Panc1 (cell line): ENCODE measurements at regions not wholly inside any gene's neighbourhood (a gene's known extent, or its start where the extent isn't known, plus 50 kb on each side); places are given as distances from the start of the nearest gene placed in this dataset.

Source experiments
- ATAC-seq: fragments of 200-7000 bp; cut with Tn5 transposase; 2 replicates; pipeline ENCODE4 v1.9.1; 2020; ENCODE audit warnings: mild to moderate bottlenecking, moderate library complexity
- BruUV-seq: library from RNA; stranded (reverse); fragments of 400-500 nt; replicated peaks from 2 replicates; lab custom pipeline; 2021; lab: Mats Ljungman, UMichigan
- CTCF ChIA-PET: fragments of 300-600 bp; sonication (Branson Sonifier 250); formaldehyde crosslinking; loops from one replicate; lab custom pipeline; 2022; ENCODE audit warnings: antibody characterized with exemption; lab: Charles Lee
- POLR2A ChIA-PET: fragments of 300-600 bp; sonication (Branson Sonifier 250); formaldehyde crosslinking; loops from one replicate; lab custom pipeline; 2022; ENCODE audit warnings: antibody characterized with exemption; lab: Charles Lee
- DNase-seq: peaks from one replicate; pipeline ENCODE4 v3.0.0-alpha.2; 2010; ENCODE audit warnings: low read depth, low spot score
- H3K27ac ChIP-seq: 2 replicates; pipeline ENCODE4 v1.5.1; 2011; ENCODE audit warnings: mild to moderate bottlenecking, low read length, inconsistent platforms
- H3K27me3 ChIP-seq: fragments of 200-500 bp; sonication (Bioruptor generic); 2 replicates; pipeline ENCODE4 v1.6.0; 2014; ENCODE audit warnings: low read length, inconsistent platforms; ENCODE audit not compliant: control insufficient read depth, insufficient read depth
- H3K36me3 ChIP-seq: fragments of 200-500 bp; sonication (Bioruptor generic); 2 replicates; pipeline ENCODE4 v1.5.1; 2014; ENCODE audit warnings: inconsistent platforms, mild to moderate bottlenecking, low read length, moderate library complexity; ENCODE audit not compliant: control insufficient read depth, insufficient read depth
- H3K4me1 ChIP-seq: 2 replicates; pipeline ENCODE4 v1.5.1; 2011; ENCODE audit warnings: inconsistent platforms, mild to moderate bottlenecking, low read length, moderate library complexity; ENCODE audit not compliant: control insufficient read depth, insufficient read depth
- H3K4me3 ChIP-seq, 2 experiments: 2 replicates each; pipeline ENCODE4 v1.5.1; 2011 to 2012; ENCODE audit warnings: low read depth in 2 of 2, low read length in 2 of 2, mild to moderate bottlenecking in 2 of 2, inconsistent platforms in 1 of 2, moderate library complexity in 1 of 2
- H3K9me3 ChIP-seq: fragments of 200-500 bp; sonication (Bioruptor generic); 2 replicates; pipeline ENCODE4 v1.5.1; 2014; ENCODE audit warnings: low read depth, mild to moderate bottlenecking, inconsistent platforms, low read length, moderate library complexity; ENCODE audit not compliant: control insufficient read depth, insufficient read depth
- CTCF ChIP-seq: fragments of 450-650 bp; IDR thresholded peaks from 2 replicates; pipeline ENCODE4 v1.5.1; 2017; ENCODE audit warnings: mild to moderate bottlenecking
- POLR2AphosphoS5 ChIP-seq: IDR thresholded peaks from 2 replicates; pipeline ENCODE4 v1.6.1; 2012; ENCODE audit warnings: mild to moderate bottlenecking, low read depth, low read length, moderate library complexity
- SIN3A ChIP-seq: IDR thresholded peaks from 2 replicates; pipeline ENCODE4 v1.6.1; 2012; ENCODE audit warnings: low read depth, mild to moderate bottlenecking, low read length, moderate library complexity, borderline replicate concordance; ENCODE audit not compliant: insufficient read depth
- TCF7L2 ChIP-seq: IDR thresholded peaks from 2 replicates; pipeline ENCODE4 v1.6.1; 2011; ENCODE audit warnings: mild to moderate bottlenecking, low read depth, low read length, inconsistent platforms
- in situ Hi-C: cut with HindIII; loops from 2 replicates; pipeline ENCODE4 v1.10.0; 2016; ENCODE audit warnings: low sequenced_read_pairs, low pct_unique_long_range_greater_than_20kb
- intact Hi-C: fragments of 100-400 bp; cut with micrococcal nuclease; formaldehyde crosslinking; loops from one replicate; pipeline ENCODE4 v1.10.0; 2022; ENCODE audit not compliant: unreplicated experiment
- TF ChIP-seq, protein P1 (sequence below), 2 experiments: IDR thresholded peaks; 2 replicates each; pipeline ENCODE4 v1.6.1; 2011 to 2012; ENCODE audit warnings: low read depth in 2 of 2, control low read depth in 1 of 2, low read length in 1 of 2, mild to moderate bottlenecking in 1 of 2, moderate library complexity in 1 of 2; ENCODE audit not compliant: insufficient read depth in 1 of 2

- Histone ChIP-seq H3K4me3 (no peak overlapping the region), H3K27ac (no peak overlapping the region), H3K36me3 (no peaks in the 10 kb centered on the region), H3K9me3 (no peaks in the 10 kb centered on the region), H3K4me1 (no peaks in the 10 kb centered on the region), H3K27me3 (no peaks in the 10 kb centered on the region)
- POLR2A ChIA-PET: no interaction called here
- intact Hi-C loops: no loop called here
- CTCF ChIA-PET: no interaction called here
- TF ChIP-seq, protein P1, sequence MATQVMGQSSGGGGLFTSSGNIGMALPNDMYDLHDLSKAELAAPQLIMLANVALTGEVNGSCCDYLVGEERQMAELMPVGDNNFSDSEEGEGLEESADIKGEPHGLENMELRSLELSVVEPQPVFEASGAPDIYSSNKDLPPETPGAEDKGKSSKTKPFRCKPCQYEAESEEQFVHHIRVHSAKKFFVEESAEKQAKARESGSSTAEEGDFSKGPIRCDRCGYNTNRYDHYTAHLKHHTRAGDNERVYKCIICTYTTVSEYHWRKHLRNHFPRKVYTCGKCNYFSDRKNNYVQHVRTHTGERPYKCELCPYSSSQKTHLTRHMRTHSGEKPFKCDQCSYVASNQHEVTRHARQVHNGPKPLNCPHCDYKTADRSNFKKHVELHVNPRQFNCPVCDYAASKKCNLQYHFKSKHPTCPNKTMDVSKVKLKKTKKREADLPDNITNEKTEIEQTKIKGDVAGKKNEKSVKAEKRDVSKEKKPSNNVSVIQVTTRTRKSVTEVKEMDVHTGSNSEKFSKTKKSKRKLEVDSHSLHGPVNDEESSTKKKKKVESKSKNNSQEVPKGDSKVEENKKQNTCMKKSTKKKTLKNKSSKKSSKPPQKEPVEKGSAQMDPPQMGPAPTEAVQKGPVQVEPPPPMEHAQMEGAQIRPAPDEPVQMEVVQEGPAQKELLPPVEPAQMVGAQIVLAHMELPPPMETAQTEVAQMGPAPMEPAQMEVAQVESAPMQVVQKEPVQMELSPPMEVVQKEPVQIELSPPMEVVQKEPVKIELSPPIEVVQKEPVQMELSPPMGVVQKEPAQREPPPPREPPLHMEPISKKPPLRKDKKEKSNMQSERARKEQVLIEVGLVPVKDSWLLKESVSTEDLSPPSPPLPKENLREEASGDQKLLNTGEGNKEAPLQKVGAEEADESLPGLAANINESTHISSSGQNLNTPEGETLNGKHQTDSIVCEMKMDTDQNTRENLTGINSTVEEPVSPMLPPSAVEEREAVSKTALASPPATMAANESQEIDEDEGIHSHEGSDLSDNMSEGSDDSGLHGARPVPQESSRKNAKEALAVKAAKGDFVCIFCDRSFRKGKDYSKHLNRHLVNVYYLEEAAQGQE (IDR thresholded peaks at IDR 0.05; ENCODE audit: insufficient read depth in 1 of 2, low read depth in 2 of 2, low read length in 1 of 2): no peak
- TF ChIP-seq SIN3A (no peak), TCF7L2 (no peak), CTCF (no peak), POLR2AphosphoS5 (no peak)
- no TSS peak for BruUV-seq
- DNase-seq (no peak), ATAC-seq (no peak)
- in situ Hi-C loops: no loop called here
Observed at GRCh38 chr5:166093312-166093711, 2198.1 kb upstream of the WWC1 start.

DNA sequence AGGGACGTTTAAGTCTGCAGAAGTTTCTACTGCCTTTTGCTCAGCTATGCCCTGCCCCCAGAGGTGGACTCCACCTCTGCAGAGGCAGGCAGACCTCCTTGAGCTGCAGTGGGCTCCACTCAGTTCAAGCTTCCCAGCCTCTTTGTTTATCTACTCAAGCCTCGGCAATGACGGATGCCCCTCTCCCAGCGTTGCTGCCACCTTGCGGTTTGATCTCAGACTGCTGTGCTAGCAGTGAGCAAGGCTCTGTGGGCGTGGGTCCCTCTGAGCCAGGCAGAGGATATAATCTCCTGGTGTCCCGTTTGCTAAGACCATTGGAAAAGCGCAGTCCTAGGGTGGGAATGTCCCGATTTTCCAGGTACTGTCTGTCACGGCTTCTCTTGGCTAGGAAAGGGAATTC is 2188.5 kb upstream of the WWC1 start:
- ChIA-PET CTCF (no interaction called here), POLR2A (no interaction called here)
- Histone ChIP-seq H3K4me1 (no peaks in the 10 kb centered on the region), H3K36me3 (no peaks in the 10 kb centered on the region), H3K9me3 (no peaks in the 10 kb centered on the region), H3K27me3 (no peaks in the 10 kb centered on the region), H3K27ac (no peak overlapping the region), H3K4me3 (no peak overlapping the region)
- no peak for TF ChIP-seq CTCF
- no peak for TF ChIP-seq SIN3A
- TF ChIP-seq TCF7L2: no peak
- TF ChIP-seq, protein P1 (IDR thresholded peaks at IDR 0.05; ENCODE audit: insufficient read depth in 1 of 2, low read depth in 2 of 2, low read length in 1 of 2): no peak
- TF ChIP-seq POLR2AphosphoS5: no peak
- in situ Hi-C loops (no loop called here), intact Hi-C loops (no loop called here)
- BruUV-seq: no TSS peak
- ATAC-seq (no peak), DNase-seq (no peak)
